NT2/D1 (cell line): ENCODE measurements at regions not wholly inside any gene's neighbourhood (a gene's known extent, or its start where the extent isn't known, plus 50 kb on each side); places are given as distances from the start of the nearest gene placed in this dataset.

Experiments used
- SUZ12 ChIP-seq: IDR thresholded peaks from 2 replicates; pipeline ENCODE4 v1.6.1; 2011; ENCODE audit not compliant: insufficient read length, insufficient read depth; ENCODE audit errors: extremely low read depth
- ZNF274 ChIP-seq: IDR thresholded peaks from 2 replicates; pipeline ENCODE4 v1.6.1; 2011; ENCODE audit warnings: mild to moderate bottlenecking, low read depth, low read length

- TF ChIP-seq ZNF274 (no peak), SUZ12 (no peak)
Observed at GRCh38 chr3:14599488-14599887, 52.1 kb upstream of the CCDC174 start.
